PC-9 (cell line): ENCODE measurements at regions not wholly inside any gene's neighbourhood (a gene's known extent, or its start where the extent isn't known, plus 50 kb on each side); places are given as distances from the start of the nearest gene placed in this dataset.

ENCODE experiments used
- BruUV-seq: library from RNA; stranded (reverse); fragments of 400-500 nt; replicated peaks from 2 replicates; lab custom pipeline; 2021; lab: Mats Ljungman, UMichigan
- CTCF ChIA-PET: fragments of 300-600 bp; sonication (Branson Sonifier 250); formaldehyde crosslinking; loops from one replicate; lab custom pipeline; 2022; ENCODE audit warnings: antibody characterized with exemption; lab: Charles Lee
- POLR2A ChIA-PET: fragments of 300-600 bp; sonication (Branson Sonifier 250); formaldehyde crosslinking; loops from one replicate; lab custom pipeline; 2022; ENCODE audit warnings: antibody characterized with exemption; ENCODE audit not compliant: unreplicated experiment; lab: Charles Lee
- DNase-seq, 2 experiments: peaks; one replicate each; pipeline versions ENCODE4 v3.0.0 to v3.0.0-alpha.2; 2015 to 2022; ENCODE audit warnings: mixed read lengths in 1 of 2
- H2AFZ ChIP-seq: fragments of 200-600 bp; sonication (generic); 2 replicates; pipeline ENCODE4 v1.8.1; 2017; ENCODE audit warnings: antibody characterized with exemption
- H3F3A ChIP-seq: fragments of 200-600 bp; sonication (generic); 2 replicates; pipeline ENCODE4 v1.8.1; 2017; ENCODE audit warnings: antibody characterized with exemption, mild to moderate bottlenecking, low read depth; ENCODE audit not compliant: insufficient read depth
- H3K27ac ChIP-seq: fragments of 200-600 bp; sonication (generic); 2 replicates; pipeline ENCODE4 v1.6.1; 2016; ENCODE audit warnings: mixed run types
- H3K27me3 ChIP-seq: fragments of 200-600 bp; sonication (generic); 2 replicates; pipeline ENCODE4 v1.6.1; 2016; ENCODE audit warnings: low read depth, mixed run types; ENCODE audit not compliant: insufficient read depth
- H3K36me3 ChIP-seq: fragments of 200-600 bp; sonication (generic); 2 replicates; pipeline ENCODE4 v1.6.1; 2016; ENCODE audit warnings: low read depth, mixed run types
- H3K4me1 ChIP-seq: fragments of 200-600 bp; sonication (generic); replicated peaks from 2 replicates; pipeline ENCODE4 v1.6.1; 2016; ENCODE audit warnings: mixed run types; ENCODE audit not compliant: insufficient read depth
- H3K4me2 ChIP-seq: fragments of 200-600 bp; sonication (generic); 2 replicates; pipeline ENCODE4 v1.6.1; 2017; ENCODE audit warnings: mixed run types
- H3K4me3 ChIP-seq: fragments of 200-600 bp; sonication (generic); 2 replicates; pipeline ENCODE4 v1.6.1; 2016; ENCODE audit warnings: mixed run types
- H3K79me2 ChIP-seq: fragments of 200-600 bp; sonication (generic); 2 replicates; pipeline ENCODE4 v1.6.1; 2017; ENCODE audit warnings: low read depth, mixed run types
- H3K9me2 ChIP-seq: fragments of 200-600 bp; sonication (generic); 2 replicates; pipeline ENCODE4 v1.8.1; 2017; ENCODE audit warnings: mild to moderate bottlenecking; ENCODE audit not compliant: insufficient read depth
- H3K9me3 ChIP-seq: fragments of 200-600 bp; sonication (generic); 2 replicates; pipeline ENCODE4 v1.8.1; 2016; ENCODE audit warnings: low read depth; ENCODE audit not compliant: insufficient read depth
- H4K20me1 ChIP-seq: fragments of 200-600 bp; sonication (generic); 2 replicates; pipeline ENCODE4 v1.8.1; 2017; ENCODE audit not compliant: insufficient read depth
- EZH2 ChIP-seq: fragments of 200-600 bp; sonication (generic); IDR thresholded peaks from 2 replicates; pipeline ENCODE4 v1.8.0; 2017; ENCODE audit warnings: antibody characterized with exemption, low read depth
- intact Hi-C: fragments of 100-400 bp; cut with micrococcal nuclease; formaldehyde crosslinking; loops from one replicate; pipeline ENCODE4 v1.10.0; 2022; ENCODE audit not compliant: unreplicated experiment
- TF ChIP-seq, protein P1 (sequence below): fragments of 200-600 bp; sonication (generic); conservative IDR thresholded peaks from 2 replicates; pipeline ENCODE4 v1.6.1; 2017; ENCODE audit warnings: mixed run types, antibody characterized with exemption, mild to moderate bottlenecking, moderate library complexity

DNA sequence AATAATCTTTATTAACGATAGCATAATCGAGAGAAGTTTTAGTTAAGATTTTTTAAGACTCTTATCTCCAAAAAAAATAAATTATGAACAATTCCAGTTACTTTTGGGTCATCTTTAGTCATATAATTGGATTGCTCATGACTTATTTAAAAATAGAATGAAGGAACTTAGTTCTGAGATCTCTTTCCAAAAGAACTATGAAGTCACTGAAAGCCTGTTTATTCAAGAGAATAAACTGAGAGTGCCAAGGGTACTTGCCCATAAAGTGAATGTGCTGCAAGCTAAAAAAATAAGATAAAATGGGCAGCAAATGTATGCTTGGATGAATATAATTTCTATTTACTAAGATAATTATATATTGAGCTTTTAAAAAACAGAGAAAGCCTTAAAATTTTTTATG, 176.5 kb upstream of the PLSCR5 start:
- intact Hi-C loops = no loop called here
- Histone ChIP-seq H3K4me1 (no peaks in the 10 kb centered on the region), H3K79me2 (no peaks in the 10 kb centered on the region), H3K4me3 (no peak overlapping the region), H3F3A (no peaks in the 10 kb centered on the region), H3K27ac (no peak overlapping the region), H3K4me2 (no peak overlapping the region), H3K36me3 (no peaks in the 10 kb centered on the region), H3K9me3 (no peaks in the 10 kb centered on the region), H4K20me1 (no peaks in the 10 kb centered on the region), H3K27me3 (no peaks in the 10 kb centered on the region), H3K9me2 (no peaks in the 10 kb centered on the region), H2AFZ (no peak overlapping the region)
- CTCF ChIA-PET = no interaction called here
- no peak for DNase-seq
- no TSS peak for BruUV-seq
- TF ChIP-seq, protein P1, sequence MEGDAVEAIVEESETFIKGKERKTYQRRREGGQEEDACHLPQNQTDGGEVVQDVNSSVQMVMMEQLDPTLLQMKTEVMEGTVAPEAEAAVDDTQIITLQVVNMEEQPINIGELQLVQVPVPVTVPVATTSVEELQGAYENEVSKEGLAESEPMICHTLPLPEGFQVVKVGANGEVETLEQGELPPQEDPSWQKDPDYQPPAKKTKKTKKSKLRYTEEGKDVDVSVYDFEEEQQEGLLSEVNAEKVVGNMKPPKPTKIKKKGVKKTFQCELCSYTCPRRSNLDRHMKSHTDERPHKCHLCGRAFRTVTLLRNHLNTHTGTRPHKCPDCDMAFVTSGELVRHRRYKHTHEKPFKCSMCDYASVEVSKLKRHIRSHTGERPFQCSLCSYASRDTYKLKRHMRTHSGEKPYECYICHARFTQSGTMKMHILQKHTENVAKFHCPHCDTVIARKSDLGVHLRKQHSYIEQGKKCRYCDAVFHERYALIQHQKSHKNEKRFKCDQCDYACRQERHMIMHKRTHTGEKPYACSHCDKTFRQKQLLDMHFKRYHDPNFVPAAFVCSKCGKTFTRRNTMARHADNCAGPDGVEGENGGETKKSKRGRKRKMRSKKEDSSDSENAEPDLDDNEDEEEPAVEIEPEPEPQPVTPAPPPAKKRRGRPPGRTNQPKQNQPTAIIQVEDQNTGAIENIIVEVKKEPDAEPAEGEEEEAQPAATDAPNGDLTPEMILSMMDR = no peak
- TF ChIP-seq EZH2 = no peak
- POLR2A ChIA-PET = no interaction called here

DNA sequence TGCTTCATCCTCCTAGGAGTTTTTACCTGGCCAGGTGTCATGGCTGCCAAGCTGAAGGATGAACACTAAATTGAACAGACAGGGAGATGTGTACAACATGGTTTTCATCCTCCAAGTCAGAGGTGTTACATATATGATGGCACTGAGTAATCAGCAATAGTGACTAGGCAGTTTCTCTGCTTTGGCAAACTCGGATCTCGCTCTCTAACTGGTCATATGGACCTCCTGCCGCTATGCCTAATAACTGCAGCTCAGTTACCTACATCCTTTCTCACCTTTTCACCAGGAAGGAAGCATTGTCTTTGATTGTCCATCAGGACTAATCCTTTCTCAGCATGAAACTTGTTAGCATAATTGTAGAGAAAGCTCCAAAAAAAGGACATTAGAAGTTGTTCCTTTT, 175.9 kb upstream of the PLSCR5 start:
- Histone ChIP-seq H3K27ac (no peak overlapping the region), H3K9me2 (no peaks in the 10 kb centered on the region), H3K36me3 (no peaks in the 10 kb centered on the region), H3K4me2 (no peak overlapping the region), H3K9me3 (no peaks in the 10 kb centered on the region), H3K4me1 (no peaks in the 10 kb centered on the region), H3F3A (no peaks in the 10 kb centered on the region), H3K4me3 (no peak overlapping the region), H3K79me2 (no peaks in the 10 kb centered on the region), H4K20me1 (no peaks in the 10 kb centered on the region), H3K27me3 (no peaks in the 10 kb centered on the region), H2AFZ (no peak overlapping the region)
- intact Hi-C loops = no loop called here
- TF ChIP-seq EZH2 = no peak
- TF ChIP-seq, protein P1 = no peak
- POLR2A ChIA-PET = no interaction called here
- CTCF ChIA-PET = no interaction called here
- no peak for DNase-seq
- BruUV-seq = no TSS peak

DNA sequence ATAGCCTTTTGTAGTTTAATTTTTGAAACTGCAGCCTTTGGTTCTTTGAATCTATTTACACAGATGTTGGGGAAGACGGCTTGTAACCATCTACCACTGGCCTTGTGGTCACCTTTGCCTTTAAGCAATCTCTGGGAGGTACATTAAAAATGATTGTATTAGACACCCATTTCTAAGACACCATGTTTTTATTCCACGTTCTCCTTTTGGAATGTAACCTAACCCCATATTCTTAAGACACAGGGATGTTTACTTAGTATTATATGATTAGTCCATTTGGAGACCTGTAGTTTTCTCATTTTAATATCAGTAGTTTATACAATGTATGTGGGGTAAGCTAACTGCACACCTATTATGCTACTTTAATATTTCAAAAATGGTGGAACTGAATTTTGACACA, 175.1 kb upstream of the PLSCR5 start:
- Histone ChIP-seq H3K9me3 (no peaks in the 10 kb centered on the region), H3K36me3 (no peaks in the 10 kb centered on the region), H3K27ac (no peak overlapping the region), H4K20me1 (no peaks in the 10 kb centered on the region), H3K4me2 (no peak overlapping the region), H2AFZ (no peak overlapping the region), H3K27me3 (no peaks in the 10 kb centered on the region), H3K4me3 (no peak overlapping the region), H3F3A (no peaks in the 10 kb centered on the region), H3K79me2 (no peaks in the 10 kb centered on the region), H3K4me1 (no peaks in the 10 kb centered on the region), H3K9me2 (no peaks in the 10 kb centered on the region)
- no peak for TF ChIP-seq EZH2
- TF ChIP-seq, protein P1 = no peak
- intact Hi-C loops = no loop called here
- ChIA-PET CTCF (no interaction called here), POLR2A (no interaction called here)
- no TSS peak for BruUV-seq
- DNase-seq = no peak
